A549 (cell line): ENCODE measurements at regions not wholly inside any gene's neighbourhood (a gene's known extent, or its start where the extent isn't known, plus 50 kb on each side); places are given as distances from the start of the nearest gene placed in this dataset.

Experiments used
- ATAC-seq, 2 experiments: fragments of 200-7000 bp in 1 of 2; fragments of >200 bp in 1 of 2; cut with Nextera tagmentation in 1 of 2; cut with Tn5 transposase in 1 of 2; 3 replicates each; pipeline versions ENCODE4 v1.8.0 to v1.9.1; 2018 to 2020; ENCODE audit warnings: mild to moderate bottlenecking in 1 of 2, moderate library complexity in 1 of 2
- CTCF ChIA-PET: fragments of 300-600 bp; sonication (Branson Sonifier 250); formaldehyde crosslinking; extraction: SDS; loops from one replicate; lab custom pipeline; 2021; ENCODE audit warnings: antibody characterized with exemption, inconsistent platforms; lab: Yijun Ruan, JAX
- POLR2A ChIA-PET: fragments of 350-600 bp; formaldehyde crosslinking; extraction: SDS; loops from one replicate; lab custom pipeline; 2021; ENCODE audit warnings: antibody characterized with exemption, inconsistent platforms; lab: Yijun Ruan, JAX
- DNase-seq, 2 experiments: peaks; one replicate each; pipeline versions ENCODE4 v3.0.0 to v3.0.0-alpha.2; 2011 to 2016; ENCODE audit warnings: low read depth in 1 of 2, low spot score in 1 of 2
- FAIRE-seq: peaks from 2 replicates; lab custom pipeline; 2011; peaks lifted over from hg19 to GRCh38; lab: Jason Lieb, UNC
- H3K27ac ChIP-seq, 2 experiments: fragments of >200 bp; sonication (Bioruptor Twin); formaldehyde crosslinking; 3 replicates each; pipeline ENCODE4 v1.5.1; 2016 to 2017
- H3K4me1 ChIP-seq: fragments of >200 bp; sonication (Bioruptor Twin); formaldehyde crosslinking; 3 replicates; pipeline ENCODE4 v1.6.1; 2016
- H3K4me2 ChIP-seq: fragments of >200 bp; sonication (Bioruptor Twin); formaldehyde crosslinking; 3 replicates; pipeline ENCODE4 v1.6.1; 2016
- H3K4me3 ChIP-seq: fragments of >200 bp; sonication (Bioruptor Twin); formaldehyde crosslinking; 3 replicates; pipeline ENCODE4 v1.5.1; 2016
- H3K9me3 ChIP-seq: fragments of >200 bp; sonication (Bioruptor Twin); formaldehyde crosslinking; 3 replicates; pipeline ENCODE4 v1.6.1; 2016
- ATOH8 ChIP-seq: fragments of 250-450 bp; sonication (Bioruptor Pico); IDR thresholded peaks from 2 replicates; pipeline ENCODE4 v1.5.0; 2020; ENCODE audit warnings: low read depth, mild to moderate bottlenecking, moderate library complexity
- BHLHE40 ChIP-seq: IDR thresholded peaks from 2 replicates; pipeline ENCODE4 v1.6.1; 2012; ENCODE audit warnings: low read depth, low read length, inconsistent platforms
- CBX2 ChIP-seq: fragments of 200-600 bp; sonication (generic); IDR thresholded peaks from 2 replicates; pipeline ENCODE4 v1.6.1; 2016; ENCODE audit warnings: low read depth, mild to moderate bottlenecking, borderline replicate concordance
- CBX8 ChIP-seq: fragments of 200-600 bp; sonication (generic); IDR thresholded peaks from 2 replicates; pipeline ENCODE4 v1.6.1; 2016
- CEBPB ChIP-seq, 2 experiments: fragments of >200 bp in 1 of 2; sonication (Bioruptor Twin) in 1 of 2; formaldehyde crosslinking in 1 of 2; IDR thresholded peaks; 2 replicates each; pipeline ENCODE4 v1.6.1; 2012 to 2016
- CHD4 ChIP-seq: fragments of 200-600 bp; sonication (generic); IDR thresholded peaks from 2 replicates; pipeline ENCODE4 v1.6.1; 2016; ENCODE audit warnings: antibody characterized with exemption, mild to moderate bottlenecking, borderline replicate concordance
- ELK1 ChIP-seq: fragments of 150-350 bp; IDR thresholded peaks from 2 replicates; pipeline ENCODE4 v1.6.1; 2014; ENCODE audit warnings: low read depth, mild to moderate bottlenecking, low read length
- EP300 ChIP-seq, 2 experiments: fragments of >200 bp; sonication (Bioruptor Twin); formaldehyde crosslinking; IDR thresholded peaks; 2 replicates in 1 of 2; 3 replicates in 1 of 2; pipeline ENCODE4 v1.6.1; 2016 to 2017
- ESRRA ChIP-seq: fragments of 150-350 bp; IDR thresholded peaks from 2 replicates; pipeline ENCODE4 v1.6.1; 2014; ENCODE audit warnings: mild to moderate bottlenecking, low read length, borderline replicate concordance
- FOSL2 ChIP-seq, 2 experiments: fragments of 450-650 bp in 1 of 2; fragments of >200 bp in 1 of 2; sonication (Bioruptor Twin) in 1 of 2; formaldehyde crosslinking; IDR thresholded peaks; 2 replicates each; pipeline versions ENCODE4 v1.5.0 to v1.6.1; 2016 to 2020; ENCODE audit warnings: mild to moderate bottlenecking in 1 of 2, moderate library complexity in 1 of 2
- GATA3 ChIP-seq: IDR thresholded peaks from 2 replicates; pipeline ENCODE4 v1.6.1; 2012; ENCODE audit warnings: borderline replicate concordance
- HDAC2 ChIP-seq: fragments of 200-600 bp; sonication (generic); IDR thresholded peaks from 2 replicates; pipeline ENCODE4 v1.6.1; 2016
- HEYL ChIP-seq: fragments of 250-450 bp; sonication (Bioruptor Pico); IDR thresholded peaks from 2 replicates; pipeline ENCODE4 v1.8.0; 2021; ENCODE audit warnings: mild to moderate bottlenecking, moderate library complexity
- HOXB13 ChIP-seq: fragments of 250-450 bp; sonication (Bioruptor Pico); IDR thresholded peaks from 2 replicates; pipeline ENCODE4 v1.5.0; 2020; ENCODE audit warnings: low read depth, mild to moderate bottlenecking, moderate library complexity
- JUNB ChIP-seq: fragments of >200 bp; sonication (Bioruptor Twin); formaldehyde crosslinking; IDR thresholded peaks from 2 replicates; pipeline ENCODE4 v1.6.1; 2016
- KDM5A ChIP-seq: fragments of 200-600 bp; sonication (generic); IDR thresholded peaks from 2 replicates; pipeline ENCODE4 v1.6.1; 2016; ENCODE audit warnings: antibody characterized with exemption, mild to moderate bottlenecking
- MAZ ChIP-seq: fragments of 150-350 bp; IDR thresholded peaks from 2 replicates; pipeline ENCODE4 v1.6.1; 2014; ENCODE audit warnings: antibody characterized with exemption, low read depth, low read length, borderline replicate concordance
- MYC ChIP-seq: IDR thresholded peaks from 2 replicates; pipeline ENCODE4 v1.6.1; 2012; ENCODE audit warnings: mild to moderate bottlenecking, inconsistent platforms, low read length, improper control_type of control experiment, borderline replicate concordance
- POLR2AphosphoS2 ChIP-seq: conservative IDR thresholded peaks from 2 replicates; pipeline ENCODE4 v1.6.1; 2012; ENCODE audit warnings: low read length, improper control_type of control experiment, inconsistent platforms
- RAD21 ChIP-seq, 2 experiments: fragments of >200 bp in 1 of 2; sonication (Bioruptor Twin) in 1 of 2; formaldehyde crosslinking in 1 of 2; IDR thresholded peaks in 1 of 2; conservative IDR thresholded peaks in 1 of 2; 2 replicates in 1 of 2; 3 replicates in 1 of 2; pipeline ENCODE4 v1.6.1; 2012 to 2018; ENCODE audit warnings: inconsistent platforms in 1 of 2
- RCOR1 ChIP-seq: fragments of 150-350 bp; IDR thresholded peaks from 2 replicates; pipeline ENCODE4 v1.6.1; 2014; ENCODE audit warnings: antibody characterized with exemption, low read length, low read depth
- RFX5 ChIP-seq: fragments of 450-650 bp; IDR thresholded peaks from 2 replicates; pipeline ENCODE4 v1.7.1; 2014; ENCODE audit warnings: antibody characterized with exemption, mild to moderate bottlenecking, moderate library complexity
- RNF2 ChIP-seq: fragments of 200-600 bp; sonication (generic); IDR thresholded peaks from 2 replicates; pipeline ENCODE4 v1.6.1; 2016; ENCODE audit warnings: low read depth, mild to moderate bottlenecking, antibody characterized with exemption, moderate library complexity, borderline replicate concordance
- TP53 ChIP-seq: fragments of 250-450 bp; sonication (Bioruptor Pico); IDR thresholded peaks from 2 replicates; pipeline ENCODE4 v1.5.0; 2021; ENCODE audit warnings: mild to moderate bottlenecking, moderate library complexity
- ZC3H11A ChIP-seq: fragments of 450-650 bp; IDR thresholded peaks from 2 replicates; pipeline ENCODE4 v1.6.1; 2014; ENCODE audit warnings: antibody characterized with exemption, mild to moderate bottlenecking
- ZFP36 ChIP-seq: fragments of 450-650 bp; IDR thresholded peaks from 2 replicates; pipeline ENCODE4 v1.6.1; 2014; ENCODE audit warnings: borderline replicate concordance; ENCODE audit not compliant: partially characterized antibody
- ZSCAN20 ChIP-seq: fragments of 250-450 bp; sonication (Bioruptor Pico); IDR thresholded peaks from 2 replicates; pipeline ENCODE4 v1.8.0; 2022; ENCODE audit warnings: mild to moderate bottlenecking, moderate library complexity
- WGBS: methylation state at CpG from one replicate; pipeline ENCODE4 v1.1.6; 2017; ENCODE audit errors: missing lambda C conversion rate; 5-methylcytosine and 5-hydroxymethylcytosine counted together
- TF ChIP-seq, protein P1 (sequence below): fragments of 200-600 bp; sonication (generic); IDR thresholded peaks from 2 replicates; pipeline ENCODE4 v1.6.1; 2016; ENCODE audit warnings: antibody characterized with exemption, mild to moderate bottlenecking, moderate library complexity

DNA sequence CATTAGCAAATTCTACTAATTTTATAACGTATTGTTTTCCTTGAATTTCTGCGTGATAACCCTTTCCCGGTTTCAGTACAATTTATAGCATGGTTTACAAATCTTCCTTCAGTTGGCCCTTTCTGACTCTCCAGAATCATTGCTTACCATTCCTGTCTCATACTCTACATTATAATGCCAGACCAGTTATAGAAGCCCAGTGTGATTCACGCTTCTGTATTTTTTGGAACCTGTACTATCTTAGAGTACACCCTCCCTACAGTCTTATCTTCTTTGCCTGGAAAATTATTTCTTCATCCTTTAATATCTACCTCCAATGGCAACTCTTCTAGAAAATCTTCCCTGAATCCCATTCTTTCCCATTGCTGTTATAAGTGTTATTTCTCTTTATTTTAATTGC, 391.6 kb upstream of the SYT4 start (continued):
- TF ChIP-seq CBX2, result no peak
- TF ChIP-seq, all 56 proteins: peak for 0

GRCh38 chr18:43671431-43671830, 394.1 kb upstream of the SYT4 start:
- no peaks in the 10 kb centered on the region for H3K9me3 ChIP-seq
- H3K4me2 ChIP-seq, result no peak overlapping the region
- 6% methylated on average over 1 of the region's 1 CpG for WGBS
- POLR2A ChIA-PET, result no interaction called here
- DNase-seq, result no peak
- H3K4me1 ChIP-seq, result no peaks in the 10 kb centered on the region
- FAIRE-seq, result no peak
- ATAC-seq, result no peak
- CTCF ChIA-PET, result no interaction called here
- TF ChIP-seq RNF2 (no peak), GATA3 (no peak), HDAC2 (no peak), HEYL (no peak), CEBPB (IDR thresholded peaks at IDR 0.05) (no peak), RFX5 (no peak), RAD21 (conservative IDR thresholded peaks at IDR 0.05 in 1 of 2, IDR thresholded peaks at IDR 0.05 in 1 of 2) (no peak), TP53 (no peak), ESRRA (no peak), ZC3H11A (no peak), MAZ (no peak), KDM5A (no peak), BHLHE40 (no peak), MYC (no peak), CHD4 (no peak), EP300 (IDR thresholded peaks at IDR 0.05) (no peak), ATOH8 (CRISPR knock-in tag) (no peak)
- H3K27ac ChIP-seq, result no peak overlapping the region
- no peak overlapping the region for H3K4me3 ChIP-seq

GRCh38 chr18:43680096-43680495, 402.8 kb upstream of the SYT4 start:
- FAIRE-seq (no peak), DNase-seq (no peak), ATAC-seq (no peak)
- POLR2A ChIA-PET, result no interaction called here
- CTCF ChIA-PET, result no interaction called here
- WGBS, result 4% methylated on average over 2 of the region's 2 CpGs
- Histone ChIP-seq H3K9me3 (no peaks in the 10 kb centered on the region), H3K4me3 (no peak overlapping the region), H3K4me2 (no peak overlapping the region), H3K4me1 (no peaks in the 10 kb centered on the region), H3K27ac (no peak overlapping the region)
- TF ChIP-seq ZSCAN20 (no peak), HOXB13 (CRISPR knock-in tag) (no peak), ATOH8 (CRISPR knock-in tag) (no peak), MYC (no peak), RCOR1 (no peak)

DNA sequence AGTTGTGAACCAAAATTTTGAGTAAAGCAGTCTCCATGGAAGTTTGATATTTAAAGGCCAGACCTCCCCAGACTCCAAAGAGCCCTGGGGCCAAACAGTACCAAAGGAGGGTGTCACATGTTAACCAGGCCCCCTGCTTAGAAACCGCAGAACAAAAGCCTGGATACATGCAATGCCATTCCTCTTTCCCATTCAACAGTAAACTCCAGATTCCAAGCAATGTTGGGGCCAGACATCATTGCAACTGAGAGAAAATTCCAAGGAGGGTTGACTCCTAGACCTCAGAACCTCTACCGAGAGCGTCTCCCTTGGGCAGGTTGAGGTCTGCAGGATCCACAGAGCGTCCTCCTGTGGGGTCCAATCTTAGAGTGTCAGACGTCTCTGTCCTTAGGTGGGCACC, 404.4 kb upstream of the SYT4 start:
- H3K9me3 ChIP-seq, result no peaks in the 10 kb centered on the region
- no peak overlapping the region for H3K27ac ChIP-seq
- ChIA-PET CTCF (no interaction called here), POLR2A (no interaction called here)
- no peak overlapping the region for H3K4me2 ChIP-seq
- no peaks in the 10 kb centered on the region for H3K4me1 ChIP-seq
- DNase-seq (no peak), ATAC-seq (no peak), FAIRE-seq (no peak)
- H3K4me3 ChIP-seq, result no peak overlapping the region
- WGBS, result 14% methylated on average over 1 of the region's 5 CpGs
- TF ChIP-seq ZSCAN20, result no peak
- TF ChIP-seq POLR2AphosphoS2, result no peak
- no peak for TF ChIP-seq FOSL2 (IDR thresholded peaks at IDR 0.05)
- no peak for TF ChIP-seq FOSL2 (CRISPR knock-in tag; IDR thresholded peaks at IDR 0.05)
- TF ChIP-seq, protein P1, sequence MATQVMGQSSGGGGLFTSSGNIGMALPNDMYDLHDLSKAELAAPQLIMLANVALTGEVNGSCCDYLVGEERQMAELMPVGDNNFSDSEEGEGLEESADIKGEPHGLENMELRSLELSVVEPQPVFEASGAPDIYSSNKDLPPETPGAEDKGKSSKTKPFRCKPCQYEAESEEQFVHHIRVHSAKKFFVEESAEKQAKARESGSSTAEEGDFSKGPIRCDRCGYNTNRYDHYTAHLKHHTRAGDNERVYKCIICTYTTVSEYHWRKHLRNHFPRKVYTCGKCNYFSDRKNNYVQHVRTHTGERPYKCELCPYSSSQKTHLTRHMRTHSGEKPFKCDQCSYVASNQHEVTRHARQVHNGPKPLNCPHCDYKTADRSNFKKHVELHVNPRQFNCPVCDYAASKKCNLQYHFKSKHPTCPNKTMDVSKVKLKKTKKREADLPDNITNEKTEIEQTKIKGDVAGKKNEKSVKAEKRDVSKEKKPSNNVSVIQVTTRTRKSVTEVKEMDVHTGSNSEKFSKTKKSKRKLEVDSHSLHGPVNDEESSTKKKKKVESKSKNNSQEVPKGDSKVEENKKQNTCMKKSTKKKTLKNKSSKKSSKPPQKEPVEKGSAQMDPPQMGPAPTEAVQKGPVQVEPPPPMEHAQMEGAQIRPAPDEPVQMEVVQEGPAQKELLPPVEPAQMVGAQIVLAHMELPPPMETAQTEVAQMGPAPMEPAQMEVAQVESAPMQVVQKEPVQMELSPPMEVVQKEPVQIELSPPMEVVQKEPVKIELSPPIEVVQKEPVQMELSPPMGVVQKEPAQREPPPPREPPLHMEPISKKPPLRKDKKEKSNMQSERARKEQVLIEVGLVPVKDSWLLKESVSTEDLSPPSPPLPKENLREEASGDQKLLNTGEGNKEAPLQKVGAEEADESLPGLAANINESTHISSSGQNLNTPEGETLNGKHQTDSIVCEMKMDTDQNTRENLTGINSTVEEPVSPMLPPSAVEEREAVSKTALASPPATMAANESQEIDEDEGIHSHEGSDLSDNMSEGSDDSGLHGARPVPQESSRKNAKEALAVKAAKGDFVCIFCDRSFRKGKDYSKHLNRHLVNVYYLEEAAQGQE, result no peak
- no peak for TF ChIP-seq CBX8
- TF ChIP-seq ELK1, result no peak
- TF ChIP-seq ZFP36, result no peak
- TF ChIP-seq JUNB, result no peak
- TF ChIP-seq HOXB13 (CRISPR knock-in tag), result no peak
